HG03175 (cell line): ENCODE measurements at regions not wholly inside any gene's neighbourhood (a gene's known extent, or its start where the extent isn't known, plus 50 kb on each side); places are given as distances from the start of the nearest gene placed in this dataset.
"Not testable (repeated sequence)": the region's sequence is repeated elsewhere in the genome, so short reads cannot be mapped to it uniquely, and the experiment has no call there.

Experiments used
- ATAC-seq: cut with Tn5 transposase; IDR thresholded peaks from one replicate; pipeline ENCODE4 v1.9.1; 2021; ENCODE audit warnings: mild to moderate bottlenecking, moderate library complexity; ENCODE audit not compliant: unreplicated experiment

GRCh38 chr12:46982629-46983392, 96.6 kb upstream of the PCED1B start:
- ATAC-seq, result no peak

GRCh38 chr12:46983393-46983793, 96.0 kb upstream of the PCED1B start:
- no peak for ATAC-seq

DNA sequence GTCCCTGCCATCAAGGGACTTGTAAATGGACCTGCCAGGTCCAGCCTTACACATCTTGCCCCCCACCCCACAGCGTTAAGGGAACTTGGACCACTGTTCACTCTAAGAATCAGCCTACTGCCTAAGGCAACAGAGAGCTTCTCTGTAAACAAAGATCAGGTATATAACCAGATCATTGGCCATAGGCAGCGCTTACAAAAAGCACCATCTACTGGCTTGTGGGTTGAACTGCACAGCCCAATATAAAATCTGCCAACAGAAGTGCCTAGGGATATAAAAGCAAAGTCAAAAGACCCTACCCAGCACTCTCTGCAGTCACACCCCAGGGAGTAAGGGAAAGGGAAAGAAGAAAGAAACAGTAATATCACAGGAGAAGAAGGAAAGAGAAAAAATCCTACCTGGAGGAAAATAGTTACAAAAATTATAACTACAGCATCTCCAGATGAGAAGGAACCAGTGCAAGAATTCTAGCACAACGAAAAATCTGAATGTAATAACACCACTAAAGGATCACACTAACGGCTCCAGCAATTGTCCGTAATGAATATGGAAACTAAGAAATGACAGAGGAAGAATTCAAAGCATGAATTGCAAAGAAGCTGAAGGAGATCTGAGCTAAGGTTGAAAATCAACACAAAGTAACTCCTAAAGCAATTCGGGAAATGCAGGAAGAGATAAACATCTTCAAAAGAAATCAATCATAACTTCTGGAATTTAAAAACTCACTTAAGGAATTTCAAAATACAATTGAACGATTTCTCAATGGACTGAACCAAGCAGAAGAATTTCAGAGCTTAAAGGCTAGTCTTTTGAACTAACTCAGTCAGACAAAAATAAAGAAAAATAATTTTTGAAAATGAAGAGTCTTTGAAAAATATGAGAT, 95.2 kb upstream of the PCED1B start:
- ATAC-seq, result peak; percentile 80

GRCh38 chr12:46985816-46986215, 93.6 kb upstream of the PCED1B start:
- ATAC-seq, result no peak

- ATAC-seq, result not testable (repeated sequence)
Observed at GRCh38 chr12:46988122-46988521, 91.3 kb upstream of the PCED1B start.

- no peak for ATAC-seq
Observed at GRCh38 chr12:46990211-46990610, 89.2 kb upstream of the PCED1B start.

GRCh38 chr12:46992051-46992450, 87.4 kb upstream of the PCED1B start:
- ATAC-seq, result not testable (repeated sequence)

GRCh38 chr12:46998811-46999368, 80.5 kb upstream of the PCED1B start:
- no peak for ATAC-seq

- no peak for ATAC-seq
Observed at GRCh38 chr12:47004634-47005033, 74.8 kb upstream of the PCED1B start.

GRCh38 chr12:47007048-47007447, 72.4 kb upstream of the PCED1B start:
- no peak for ATAC-seq

DNA sequence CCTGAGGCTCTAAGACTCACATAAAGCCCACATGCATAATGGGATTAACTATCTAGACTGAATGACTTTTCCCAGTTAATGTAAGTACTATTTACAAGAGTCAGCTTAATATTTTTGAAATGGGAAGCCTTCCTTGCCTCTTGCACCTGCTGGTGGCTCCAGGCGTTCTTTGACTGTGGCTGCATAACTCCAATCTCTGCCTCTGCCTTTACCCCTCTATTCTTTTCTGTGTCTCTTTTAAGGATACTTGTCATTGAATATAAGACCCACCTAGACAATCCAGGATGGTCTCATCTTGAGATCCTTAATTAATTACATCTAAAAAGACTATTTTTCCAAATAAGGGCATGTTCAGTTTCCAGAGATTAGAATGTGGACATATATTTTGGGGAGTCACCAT, 66.9 kb upstream of the PCED1B start:
- no peak for ATAC-seq

- ATAC-seq, result no peak
Observed at GRCh38 chr12:47014474-47014873, 64.9 kb upstream of the PCED1B start.

DNA sequence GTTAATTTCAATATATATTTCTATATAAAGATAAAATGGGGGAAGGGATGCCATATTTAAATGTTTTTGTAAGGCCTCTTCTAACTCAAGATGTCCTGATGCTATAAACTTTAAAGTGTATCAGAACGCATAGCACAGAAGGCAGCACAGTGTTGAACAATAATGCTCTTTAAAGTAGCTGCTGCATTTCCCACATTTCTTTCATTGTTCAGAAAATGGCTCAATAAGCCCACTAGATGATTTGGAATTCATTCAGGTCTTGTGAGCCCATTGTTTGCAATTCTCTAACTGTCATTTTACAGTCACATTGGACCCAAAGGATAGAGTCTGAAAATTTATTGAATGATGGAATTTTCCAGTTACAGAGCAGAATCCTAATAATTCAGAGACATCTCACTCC, 64.0 kb upstream of the PCED1B start:
- no peak for ATAC-seq

DNA sequence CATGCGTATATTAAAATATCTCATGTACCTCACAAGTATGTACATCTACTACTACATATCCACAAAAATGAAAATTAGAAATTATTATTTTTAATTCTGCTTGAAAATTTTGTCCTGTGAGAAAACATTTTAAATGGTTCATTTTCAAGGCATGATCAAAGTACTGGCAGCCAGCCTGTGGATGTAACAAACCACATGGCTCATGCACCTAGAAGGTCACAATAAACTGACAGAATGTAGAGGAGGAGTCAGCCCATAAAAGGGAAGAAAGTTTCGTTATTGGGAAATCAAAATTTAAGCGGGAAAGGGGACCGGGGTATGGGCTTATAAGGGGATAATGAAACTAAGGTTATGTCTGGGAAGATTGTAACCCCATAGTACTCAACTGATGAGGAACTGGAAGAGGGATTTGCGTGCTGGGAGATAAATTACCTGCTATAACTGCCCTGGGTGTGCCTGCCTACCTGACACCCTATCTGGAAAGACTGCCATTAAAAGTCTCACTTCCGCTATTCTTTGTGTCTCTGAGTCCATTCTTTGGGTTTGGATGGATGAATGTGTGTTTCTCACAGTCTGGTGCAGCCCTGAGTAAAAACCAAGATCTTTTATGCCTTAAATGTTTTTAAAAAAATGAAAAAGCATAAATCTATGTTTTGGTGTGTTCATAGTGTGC, 62.2 kb upstream of the PCED1B start:
- no peak for ATAC-seq

DNA sequence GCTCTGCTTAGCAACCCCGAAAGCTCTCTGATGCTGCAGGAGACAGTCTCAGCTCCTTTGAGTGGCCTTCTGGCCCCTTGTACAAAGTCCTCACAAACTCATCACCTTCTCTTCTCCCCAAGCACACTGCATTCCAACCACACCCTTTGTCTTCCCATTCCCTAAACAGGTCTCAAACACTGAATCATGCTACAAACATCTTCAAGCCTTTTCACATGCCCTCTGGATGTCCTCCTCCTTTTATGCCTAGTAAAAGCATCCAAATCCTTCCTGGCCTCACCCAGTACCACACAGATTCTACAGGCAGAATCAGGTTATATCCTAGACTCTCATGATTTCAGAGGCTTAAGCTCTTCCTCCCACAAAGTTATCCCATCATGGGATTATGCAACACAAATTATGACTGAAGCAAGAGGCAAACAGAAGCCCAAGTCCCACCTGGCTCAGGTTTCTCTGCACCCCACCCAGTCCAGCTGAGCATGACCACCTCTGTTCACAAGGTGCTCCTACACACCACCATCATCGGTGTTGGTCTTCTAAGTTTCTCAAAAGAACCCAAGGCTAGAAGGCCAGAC, 61.4 kb upstream of the PCED1B start:
- ATAC-seq, result no peak

DNA sequence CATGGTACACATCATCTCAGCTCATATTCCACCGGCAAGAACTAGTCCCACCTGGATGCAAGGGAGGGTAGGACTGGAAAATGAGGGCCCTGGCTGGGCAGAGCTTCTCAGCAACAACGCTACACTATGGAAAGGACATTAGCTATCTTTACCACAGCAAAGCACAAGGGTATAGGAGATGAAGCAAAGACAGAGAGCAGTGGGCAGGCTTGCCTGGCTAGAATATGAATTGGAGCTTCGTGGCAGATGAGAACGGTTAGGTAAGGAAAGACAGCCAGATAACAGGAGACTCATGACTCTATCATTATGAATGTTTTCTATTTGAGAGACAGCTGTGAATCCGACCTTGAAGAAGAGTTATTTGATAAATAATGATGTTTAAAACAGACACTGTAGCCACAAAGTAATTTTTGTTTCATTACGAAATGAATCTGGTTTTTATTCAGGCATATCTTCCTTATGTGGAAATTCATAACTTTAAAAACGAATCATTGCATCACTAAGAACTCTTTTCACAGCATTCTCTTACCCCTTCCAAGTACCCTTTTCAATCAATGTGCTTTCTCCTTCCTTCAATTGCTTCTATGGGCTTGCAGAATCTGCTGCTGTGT, 59.1 kb upstream of the PCED1B start:
- ATAC-seq, result no peak

GRCh38 chr12:47021298-47021697, 58.1 kb upstream of the PCED1B start:
- no peak for ATAC-seq

DNA sequence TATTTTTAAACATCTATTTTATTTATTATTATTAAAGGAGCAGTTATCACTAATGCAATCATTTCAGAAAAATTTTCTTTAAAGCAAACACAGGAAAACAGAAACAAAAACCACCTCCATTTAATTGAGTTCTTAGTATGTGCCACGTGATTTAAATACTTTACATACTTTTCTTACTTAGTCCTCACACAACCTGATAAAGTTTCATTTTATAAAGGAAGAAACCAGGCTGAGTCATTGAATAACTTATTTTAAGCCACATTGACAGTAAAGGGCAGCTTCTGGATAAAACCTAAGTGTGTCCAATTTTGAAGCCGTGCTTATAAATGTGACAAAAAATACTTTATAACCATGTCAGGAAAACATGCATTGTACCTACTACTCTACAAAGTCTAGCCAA, 57.1 kb upstream of the PCED1B start:
- ATAC-seq, result no peak

DNA sequence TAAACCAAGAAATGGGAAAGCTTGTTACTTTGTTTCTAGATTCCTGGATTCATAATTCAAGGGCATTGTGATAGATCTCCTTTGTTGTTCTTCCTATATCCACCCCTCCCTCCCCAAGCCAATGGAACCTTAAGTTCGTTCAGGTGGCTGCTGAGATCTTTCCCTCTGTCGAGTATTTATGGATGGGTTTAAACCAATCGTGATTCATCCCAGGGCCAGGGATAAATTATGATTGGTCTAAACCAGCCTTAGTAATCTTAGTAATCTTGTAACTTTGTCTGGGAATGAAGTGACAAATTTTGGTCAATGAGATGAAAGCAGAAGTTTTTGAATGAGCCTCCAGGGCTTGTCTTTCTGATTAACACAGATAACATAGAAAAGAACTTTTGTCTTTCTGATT, 56.1 kb upstream of the PCED1B start:
- no peak for ATAC-seq

DNA sequence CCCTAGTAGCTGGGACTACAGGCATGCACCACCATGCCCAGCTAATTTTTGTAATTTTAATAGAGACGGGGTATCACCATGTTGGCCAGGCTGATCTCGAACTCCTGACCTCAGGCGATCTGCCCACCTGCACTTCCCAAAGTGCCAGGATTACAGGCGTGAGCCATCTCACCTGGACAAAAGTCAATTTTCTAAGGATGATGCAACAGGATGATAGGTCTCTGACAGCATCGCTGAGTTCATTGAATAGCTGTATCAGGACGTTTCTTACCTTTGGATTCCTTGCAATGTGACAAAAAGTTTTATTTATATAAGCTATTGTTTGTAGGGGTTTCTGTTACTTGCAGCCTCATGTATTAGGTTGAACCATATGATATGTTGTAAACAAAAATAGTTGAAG, 55.5 kb upstream of the PCED1B start:
- ATAC-seq, result no peak

GRCh38 chr12:47024463-47024862, 55.0 kb upstream of the PCED1B start:
- ATAC-seq, result no peak
